CD4-positive, alpha-beta T cell treated with Interleukin-21 for 1 hour (primary cell): ENCODE measurements at regions not wholly inside any gene's neighbourhood (a gene's known extent, or its start where the extent isn't known, plus 50 kb on each side); places are given as distances from the start of the nearest gene placed in this dataset.

Experiments used
- DNase-seq: peaks from one replicate; pipeline ENCODE4 v3.0.0-alpha.2; 2020

DNA sequence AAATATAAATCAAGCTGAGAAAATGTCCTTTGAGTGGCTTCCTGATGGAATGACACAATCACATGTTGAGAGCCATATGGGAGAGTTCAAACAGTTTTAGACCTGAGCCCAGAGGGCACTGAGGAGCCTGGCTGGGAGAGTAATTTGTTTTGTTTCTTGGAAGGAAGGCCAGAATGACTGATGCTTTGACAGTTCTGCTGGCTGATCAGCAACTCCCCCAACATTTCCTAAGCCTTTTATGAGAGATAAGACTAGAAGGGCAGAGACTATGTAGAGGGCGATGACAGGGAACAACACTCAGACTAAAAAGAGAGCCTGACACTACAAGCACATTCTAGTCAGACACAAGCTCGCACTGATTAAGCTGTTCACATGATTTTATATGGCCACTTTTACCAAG, 169.2 kb downstream of the COX7C start:
- DNase-seq, result no peak

DNA sequence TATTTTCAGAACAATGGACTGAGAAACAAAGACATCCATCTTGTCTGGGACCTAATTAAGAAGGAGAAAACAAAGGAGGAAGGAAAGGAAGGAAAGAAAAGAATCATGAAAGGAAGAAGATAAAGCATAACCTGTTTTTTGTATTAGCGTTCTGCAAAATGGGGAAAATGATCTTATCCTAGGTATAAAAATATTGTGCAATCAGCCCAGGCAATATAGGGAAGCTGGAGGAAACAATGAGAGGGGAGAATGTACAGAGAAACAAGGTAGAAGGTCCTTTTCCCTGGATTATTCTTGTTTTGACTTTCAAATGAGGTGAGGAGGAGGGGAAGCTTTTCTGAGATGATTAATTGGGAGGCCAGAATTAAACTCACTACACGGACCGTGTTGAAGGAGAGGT, 177.9 kb downstream of the COX7C start:
- no peak for DNase-seq

GRCh38 chr5:86797677-86798076, 179.9 kb downstream of the COX7C start:
- DNase-seq, result no peak

- no peak for DNase-seq
These were observed 188.5 kb downstream of the COX7C start for GRCh38 chr5:86806206-86806605.

DNA sequence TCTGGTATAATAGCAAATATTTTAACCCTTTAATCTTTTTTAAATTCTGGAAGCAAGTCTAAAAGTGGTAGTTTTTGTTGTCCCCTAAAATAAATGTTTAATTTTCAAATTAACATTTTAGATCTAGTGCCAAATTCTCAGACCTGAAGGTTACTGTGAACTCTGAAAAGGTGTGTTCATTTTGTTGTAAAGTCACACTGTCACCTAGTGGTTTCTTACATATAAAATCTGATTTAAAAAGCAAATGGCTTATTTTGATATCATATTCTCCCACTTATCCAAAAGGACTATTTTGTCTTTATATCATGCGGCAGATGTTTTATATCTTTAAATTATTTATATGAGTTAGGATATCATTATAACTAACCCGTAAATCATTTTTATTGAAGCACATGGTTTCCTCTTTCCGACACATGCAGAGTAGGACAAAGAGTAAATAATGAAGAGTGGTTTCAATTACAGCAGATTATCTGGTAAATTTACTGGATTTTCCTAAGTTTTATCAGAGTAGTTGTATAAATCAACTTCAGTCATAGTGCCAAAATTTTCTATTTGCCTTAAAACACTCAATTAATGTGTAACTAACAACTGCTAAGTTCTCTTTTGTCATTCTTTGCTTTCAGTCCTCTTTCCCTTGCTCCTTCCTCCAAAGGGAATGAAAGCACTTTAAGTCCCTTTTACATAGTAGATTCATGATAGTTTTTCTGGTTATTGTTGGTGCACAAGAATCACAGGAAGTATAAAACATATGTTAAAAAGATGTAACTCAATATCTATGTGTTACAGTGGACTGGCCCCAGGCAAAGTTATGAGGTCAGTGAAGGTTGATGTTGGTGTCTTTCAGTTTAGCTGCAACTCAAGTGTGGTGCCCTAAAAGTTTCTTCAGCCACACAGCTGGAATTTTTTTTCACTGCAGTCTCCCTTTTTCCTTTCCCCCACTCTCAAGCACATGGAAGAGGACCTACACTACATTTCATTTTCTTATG, 189.6 kb downstream of the COX7C start:
- DNase-seq, result no peak

- DNase-seq, result no peak
These were observed 196.6 kb downstream of the COX7C start for GRCh38 chr5:86814315-86814714.

GRCh38 chr5:86814907-86815306, 197.2 kb downstream of the COX7C start:
- DNase-seq, result no peak

DNA sequence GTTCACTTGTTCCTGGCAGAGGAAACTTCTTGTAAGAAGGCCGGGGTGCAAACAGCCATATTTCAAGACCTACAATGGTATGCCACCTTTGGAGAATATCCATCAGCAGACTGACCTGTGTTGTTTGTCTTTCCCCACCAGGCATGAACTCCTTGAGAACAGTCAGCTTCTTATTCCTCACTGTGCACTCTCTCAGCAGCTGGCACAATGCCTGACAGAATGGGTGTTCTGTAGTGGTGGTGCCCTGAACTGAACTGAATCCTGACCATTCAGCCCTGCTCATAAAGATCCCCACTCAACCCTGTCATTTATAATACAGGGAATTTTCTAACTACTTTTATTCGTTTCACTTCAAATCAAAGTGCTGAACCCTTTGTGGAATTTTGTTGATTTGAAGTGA, 206.9 kb downstream of the COX7C start:
- DNase-seq, result no peak

- no peak for DNase-seq
These were observed 213.4 kb downstream of the COX7C start for GRCh38 chr5:86831128-86831527.

DNA sequence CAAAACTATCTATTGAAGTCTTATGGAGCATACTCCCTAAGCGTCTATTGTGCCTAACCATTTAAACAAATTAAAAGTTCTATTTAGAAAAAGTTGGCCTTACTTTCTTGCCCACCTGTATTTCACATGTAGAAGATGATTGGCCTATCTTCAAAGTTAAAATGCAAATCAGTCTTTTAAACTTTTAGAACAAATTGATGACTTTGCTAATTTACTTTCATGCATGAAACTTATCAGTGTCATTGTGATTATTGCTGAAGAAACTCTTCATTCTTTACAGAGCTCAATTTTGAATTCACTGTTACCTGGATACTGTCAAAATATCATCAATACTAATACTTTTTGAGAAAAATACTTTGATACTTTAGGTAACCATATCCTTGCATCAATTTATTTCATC, 216.1 kb downstream of the COX7C start:
- no peak for DNase-seq

DNA sequence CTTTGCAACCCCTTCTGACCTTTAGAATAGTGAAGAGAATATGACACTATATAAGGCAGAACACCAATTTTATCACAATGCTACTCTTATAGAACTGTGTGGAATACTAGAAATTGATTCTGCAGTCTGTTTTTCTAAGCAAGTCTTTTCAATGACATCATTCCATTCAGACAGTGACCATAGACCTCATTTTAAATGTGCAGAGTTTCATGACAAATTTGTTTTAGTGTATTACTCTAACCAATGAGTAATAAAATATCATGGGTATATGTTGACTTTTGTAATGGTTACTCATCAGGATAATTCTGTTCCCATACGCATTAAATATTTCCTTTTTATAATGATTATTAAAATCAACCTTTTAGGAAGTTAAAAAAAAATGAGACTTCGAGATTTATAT, 219.9 kb downstream of the COX7C start:
- no peak for DNase-seq

GRCh38 chr5:86838083-86838482, 220.3 kb downstream of the COX7C start:
- no peak for DNase-seq

GRCh38 chr5:86841000-86841644, 223.4 kb downstream of the COX7C start:
- no peak for DNase-seq

GRCh38 chr5:86858442-86858841, 240.7 kb downstream of the COX7C start:
- DNase-seq, result no peak

GRCh38 chr5:86861512-86861911, 243.8 kb downstream of the COX7C start:
- DNase-seq, result no peak

DNA sequence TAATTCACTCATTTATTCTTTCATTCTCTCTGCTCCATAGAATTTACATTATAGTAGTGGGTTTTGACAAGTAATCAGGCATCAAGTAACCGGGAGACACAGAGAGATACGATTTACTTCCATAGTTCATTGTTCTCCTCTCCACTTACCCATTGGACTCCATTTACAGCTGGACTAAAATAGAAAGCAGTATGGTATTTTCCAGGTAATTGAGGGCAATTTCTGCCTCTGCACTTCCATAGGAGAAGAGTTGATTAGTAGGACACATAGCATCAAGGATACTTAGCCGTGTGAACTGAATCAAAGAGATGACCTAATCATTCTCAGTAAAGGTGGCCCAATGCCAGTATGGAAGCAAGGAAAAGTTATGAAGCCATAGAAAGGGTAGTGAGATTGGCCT, 244.4 kb downstream of the COX7C start:
- DNase-seq, result no peak

DNA sequence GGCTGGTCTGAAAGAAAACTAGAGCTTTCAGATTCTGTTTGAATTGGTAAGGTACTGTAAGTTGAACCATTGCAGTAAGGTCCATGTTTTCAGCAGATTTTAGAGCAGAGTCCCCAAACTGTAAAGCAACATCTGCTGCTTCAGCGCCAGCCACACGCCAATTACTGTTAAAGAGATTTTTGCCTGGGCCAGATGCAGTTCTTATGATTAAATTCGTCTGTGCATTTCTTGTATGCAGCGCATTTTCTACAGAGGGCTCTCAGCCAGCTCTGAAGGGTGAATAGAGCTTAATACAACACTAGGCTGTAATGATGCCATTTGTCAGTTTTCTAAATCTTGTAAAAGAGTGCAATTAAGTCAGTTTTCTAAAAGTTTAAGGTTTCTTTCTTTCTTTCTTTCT, 246.3 kb downstream of the COX7C start:
- DNase-seq, result no peak

DNA sequence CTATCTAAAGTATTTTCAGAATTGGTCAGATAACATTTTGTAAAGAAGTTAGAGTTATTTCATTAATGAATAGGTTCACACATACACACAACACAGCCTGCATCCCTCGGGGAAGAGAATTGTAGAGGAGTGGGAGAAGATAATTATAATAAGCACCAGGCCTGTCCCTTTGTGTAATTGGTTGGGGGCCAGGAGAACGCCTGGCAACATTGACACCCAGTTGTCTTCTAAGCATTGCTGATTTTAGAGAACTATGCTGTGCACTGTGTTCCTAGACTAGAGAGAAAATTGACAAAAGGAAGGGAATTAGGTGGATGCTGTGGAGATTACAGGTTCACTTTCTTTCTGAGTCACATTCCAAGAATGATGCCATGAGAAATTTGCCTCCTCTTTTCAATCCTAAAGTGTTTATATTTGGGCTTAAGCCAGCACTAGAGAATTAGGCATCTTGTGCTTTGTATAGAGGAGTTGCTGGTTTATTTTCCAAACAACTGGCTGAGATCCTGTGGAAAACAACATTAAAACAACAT, 247.6 kb downstream of the COX7C start:
- no peak for DNase-seq

DNA sequence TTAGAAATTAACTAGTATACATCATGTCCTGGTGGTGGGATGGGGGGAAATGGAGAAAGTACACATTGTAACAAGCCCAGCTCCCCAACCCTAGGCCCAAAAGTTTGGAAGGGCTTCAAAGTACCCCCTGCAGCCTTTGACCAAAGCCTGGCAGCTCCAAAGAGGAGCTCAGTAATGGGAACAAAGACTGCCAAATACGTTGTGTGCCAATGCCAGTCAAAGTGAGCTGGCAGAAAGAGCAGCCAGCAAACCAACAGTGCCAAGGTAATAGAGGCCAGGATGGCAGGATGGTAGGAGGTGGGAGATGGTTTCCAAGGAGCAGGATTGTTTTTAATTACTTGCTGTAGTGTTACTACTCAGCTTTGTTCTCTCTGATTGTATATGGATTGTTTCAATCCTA, 248.3 kb downstream of the COX7C start:
- DNase-seq, result no peak

GRCh38 chr5:86869268-86869667, 251.5 kb downstream of the COX7C start:
- DNase-seq, result no peak

GRCh38 chr5:86875539-86875938, 257.8 kb downstream of the COX7C start:
- DNase-seq, result no peak

- DNase-seq, result no peak
These were observed 260.5 kb downstream of the COX7C start for GRCh38 chr5:86878250-86878649.

- DNase-seq, result no peak
These were observed 261.3 kb downstream of the COX7C start for GRCh38 chr5:86879086-86879485.

DNA sequence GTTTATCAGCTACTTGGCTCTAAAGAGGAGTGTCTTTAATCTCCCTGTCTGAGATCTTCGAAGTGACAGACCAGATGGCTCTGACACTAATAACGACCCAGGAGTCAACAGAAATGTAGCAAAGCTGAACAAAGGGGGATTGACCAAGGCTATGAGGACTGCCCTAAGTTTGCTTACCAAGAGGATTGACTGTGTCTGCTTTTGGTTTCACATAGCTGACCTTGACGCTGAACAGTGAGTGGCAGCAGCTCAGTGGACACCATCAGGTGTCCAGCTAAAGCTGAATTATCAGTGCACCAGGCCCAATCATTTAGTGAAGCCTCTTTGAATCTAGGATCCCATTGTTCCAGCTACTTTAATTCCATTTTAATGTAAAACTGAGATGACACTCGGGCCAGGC, 262.6 kb downstream of the COX7C start:
- DNase-seq, result no peak
